Colonic mucosa (tissue), 4 donors: ENCODE measurements at regions not wholly inside any gene's neighbourhood (a gene's known extent, or its start where the extent isn't known, plus 50 kb on each side); places are given as distances from the start of the nearest gene placed in this dataset.
A peak's percentile ranks its signal among the peaks of the same experiment; 100 is the strongest.

Experiments
- DNase-seq: peaks from one replicate; pipeline ENCODE4 v3.0.0-alpha.2; 2020
- H3K27ac ChIP-seq: fragments of 200-600 bp; one replicate; pipeline ENCODE4 v1.8.0; 2021
- H3K27me3 ChIP-seq: fragments of 200-600 bp; one replicate; pipeline ENCODE4 v1.8.0; 2021
- H3K36me3 ChIP-seq: fragments of 200-600 bp; one replicate; pipeline ENCODE4 v1.8.0; 2021
- H3K4me1 ChIP-seq: fragments of 200-600 bp; one replicate; pipeline ENCODE4 v1.8.0; 2021; ENCODE audit warnings: mild to moderate bottlenecking
- H3K4me3 ChIP-seq: fragments of 200-600 bp; one replicate; pipeline ENCODE4 v1.8.0; 2021
- H3K9ac ChIP-seq, 2 donors: one replicate each; pipeline ENCODE4 v1.7.0; 2013; ENCODE audit warnings: control low read depth in 2 of 2, low read depth in 2 of 2, low read length in 2 of 2
- H3K9me3 ChIP-seq: fragments of 200-600 bp; one replicate; pipeline ENCODE4 v1.8.0; 2021
- intact Hi-C: fragments of 100-400 bp; cut with DNase I; formaldehyde crosslinking; loops from one replicate; pipeline ENCODE4 v1.14.1; 2022
- TF ChIP-seq, protein P1 (sequence below): fragments of 200-600 bp; IDR thresholded peaks from one replicate; pipeline ENCODE4 v1.8.0; 2022; ENCODE audit warnings: antibody characterized with exemption, mild to moderate bottlenecking
- donor health status: healthy.
- donor health status: DM: no; HTN: no; CAD: no.
- donor health status: DM: no; HTN: no; CAD: no.

GRCh38 chr20:53708129-53708968 is 114.7 kb upstream of the ZNF217 start:
- no peaks in the 10 kb centered on the region for H3K36me3 ChIP-seq
- no peaks in the 10 kb centered on the region for H3K27me3 ChIP-seq
- no peak overlapping the region for H3K9ac ChIP-seq
- no peak overlapping the region for H3K4me3 ChIP-seq
- no peaks in the 10 kb centered on the region for H3K4me1 ChIP-seq
- intact Hi-C loops, result no loop called here
- no peak for DNase-seq
- TF ChIP-seq, protein P1, sequence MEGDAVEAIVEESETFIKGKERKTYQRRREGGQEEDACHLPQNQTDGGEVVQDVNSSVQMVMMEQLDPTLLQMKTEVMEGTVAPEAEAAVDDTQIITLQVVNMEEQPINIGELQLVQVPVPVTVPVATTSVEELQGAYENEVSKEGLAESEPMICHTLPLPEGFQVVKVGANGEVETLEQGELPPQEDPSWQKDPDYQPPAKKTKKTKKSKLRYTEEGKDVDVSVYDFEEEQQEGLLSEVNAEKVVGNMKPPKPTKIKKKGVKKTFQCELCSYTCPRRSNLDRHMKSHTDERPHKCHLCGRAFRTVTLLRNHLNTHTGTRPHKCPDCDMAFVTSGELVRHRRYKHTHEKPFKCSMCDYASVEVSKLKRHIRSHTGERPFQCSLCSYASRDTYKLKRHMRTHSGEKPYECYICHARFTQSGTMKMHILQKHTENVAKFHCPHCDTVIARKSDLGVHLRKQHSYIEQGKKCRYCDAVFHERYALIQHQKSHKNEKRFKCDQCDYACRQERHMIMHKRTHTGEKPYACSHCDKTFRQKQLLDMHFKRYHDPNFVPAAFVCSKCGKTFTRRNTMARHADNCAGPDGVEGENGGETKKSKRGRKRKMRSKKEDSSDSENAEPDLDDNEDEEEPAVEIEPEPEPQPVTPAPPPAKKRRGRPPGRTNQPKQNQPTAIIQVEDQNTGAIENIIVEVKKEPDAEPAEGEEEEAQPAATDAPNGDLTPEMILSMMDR, result no peak
- H3K9me3 ChIP-seq, result no peaks in the 10 kb centered on the region
- H3K27ac ChIP-seq, result no peak overlapping the region

- no peak for DNase-seq
- H3K4me3 ChIP-seq, result no peak overlapping the region
Observed at GRCh38 chr20:53707371-53708055, 113.9 kb upstream of the ZNF217 start.

DNA sequence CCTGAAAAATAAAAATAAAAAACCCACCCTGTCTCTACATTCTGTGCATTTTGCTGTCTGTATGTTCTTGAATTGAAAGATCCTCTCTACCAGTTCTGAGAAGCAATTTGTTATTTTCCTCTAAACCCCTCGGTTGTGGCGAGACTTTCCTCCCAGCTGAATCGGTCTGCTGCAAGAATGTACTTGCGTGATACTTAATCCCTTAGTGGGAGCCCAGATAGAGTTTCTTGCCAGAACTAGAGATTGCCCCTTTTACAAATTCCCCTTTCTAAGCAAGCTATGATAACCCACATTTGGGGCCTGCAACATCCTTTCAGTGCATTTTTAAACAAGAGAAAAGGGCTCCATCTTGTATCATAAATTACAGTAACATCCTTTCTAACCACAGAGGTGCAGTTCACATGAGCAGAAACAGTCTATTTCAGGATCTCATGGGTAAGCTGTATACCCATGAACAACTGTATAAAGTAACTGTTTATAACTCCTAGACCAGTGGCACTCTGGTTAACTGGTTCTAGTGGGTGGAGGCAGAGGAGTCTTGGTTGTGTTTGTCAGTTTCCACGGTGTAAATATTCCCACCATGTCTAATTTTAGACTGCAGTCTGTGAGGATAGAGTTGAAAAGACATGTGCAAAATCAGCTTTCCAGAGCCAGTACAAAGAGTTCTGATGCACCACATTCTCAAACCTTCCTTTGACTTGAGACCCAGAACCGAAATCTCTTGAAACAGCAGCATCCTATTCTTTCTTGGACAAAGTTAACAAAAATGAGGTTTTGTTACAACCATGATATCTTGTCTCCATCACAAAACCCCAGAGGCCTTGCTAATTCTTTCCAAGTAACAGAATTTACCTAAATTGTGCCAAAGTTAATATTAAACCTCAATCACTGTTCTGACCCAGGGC is 113.1 kb upstream of the ZNF217 start:
- intact Hi-C loops, result no loop called here
- no peaks in the 10 kb centered on the region for H3K27me3 ChIP-seq
- no peak for DNase-seq
- peak overlapping the region; percentile 33 for H3K27ac ChIP-seq
- no peak overlapping the region for H3K4me3 ChIP-seq
- no peaks in the 10 kb centered on the region for H3K4me1 ChIP-seq
- no peak overlapping the region for H3K9ac ChIP-seq
- TF ChIP-seq, protein P1, result no peak
- no peaks in the 10 kb centered on the region for H3K9me3 ChIP-seq
- no peaks in the 10 kb centered on the region for H3K36me3 ChIP-seq

More at GRCh38 chr20:53707371-53708055, 113.9 kb upstream of the ZNF217 start:
- no peaks in the 10 kb centered on the region for H3K36me3 ChIP-seq
- no peak overlapping the region for H3K27ac ChIP-seq
- H3K9me3 ChIP-seq, result no peaks in the 10 kb centered on the region
- TF ChIP-seq, protein P1, result no peak
- no peaks in the 10 kb centered on the region for H3K27me3 ChIP-seq
- intact Hi-C loops, result no loop called here
- no peaks in the 10 kb centered on the region for H3K4me1 ChIP-seq
- peak overlapping the region in 1 of 2 donors; percentile 27 for H3K9ac ChIP-seq

DNA sequence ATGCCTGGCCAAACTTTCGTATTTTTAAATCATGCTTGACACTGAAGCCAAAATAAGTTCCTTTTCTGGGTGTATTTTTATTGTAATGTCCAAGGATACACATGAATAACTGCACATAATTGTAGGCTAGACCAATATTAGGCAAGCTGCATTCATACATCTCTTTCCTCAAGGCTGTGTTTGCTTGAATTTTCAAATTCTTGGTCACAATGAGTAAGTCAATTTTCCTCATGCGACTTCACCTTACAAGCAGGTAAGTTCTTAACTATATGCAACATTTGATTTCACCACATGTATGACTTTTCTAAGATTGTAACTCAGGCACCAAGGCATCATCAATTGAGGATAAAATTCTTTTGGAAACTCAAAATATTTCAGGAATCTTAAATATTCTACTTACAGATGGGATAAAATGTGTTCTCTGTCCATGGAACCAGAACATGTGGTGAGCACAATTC is 112.4 kb upstream of the ZNF217 start:
- TF ChIP-seq, protein P1, result no peak
- Histone ChIP-seq H3K36me3 (no peaks in the 10 kb centered on the region), H3K27ac (peak overlapping the region; percentile 33), H3K4me1 (no peaks in the 10 kb centered on the region), H3K27me3 (no peaks in the 10 kb centered on the region), H3K9me3 (no peaks in the 10 kb centered on the region), H3K4me3 (no peak overlapping the region), H3K9ac (no peak overlapping the region)
- DNase-seq, result no peak
- intact Hi-C loops, result no loop called here

- no peaks in the 10 kb centered on the region for H3K9me3 ChIP-seq
- intact Hi-C loops, result no loop called here
- no peaks in the 10 kb centered on the region for H3K27me3 ChIP-seq
- no peaks in the 10 kb centered on the region for H3K36me3 ChIP-seq
- TF ChIP-seq, protein P1, result no peak
- no peak overlapping the region for H3K9ac ChIP-seq
- no peak overlapping the region for H3K27ac ChIP-seq
- no peak for DNase-seq
- no peak overlapping the region for H3K4me3 ChIP-seq
- no peaks in the 10 kb centered on the region for H3K4me1 ChIP-seq
Observed at GRCh38 chr20:53702617-53703016, 109.0 kb upstream of the ZNF217 start.
